HG03095 (cell line): ENCODE measurements at regions not wholly inside any gene's neighbourhood (a gene's known extent, or its start where the extent isn't known, plus 50 kb on each side); places are given as distances from the start of the nearest gene placed in this dataset.
A peak's percentile ranks its signal among the peaks of the same experiment; 100 is the strongest.
"Not testable (repeated sequence)": the region's sequence is repeated elsewhere in the genome, so short reads cannot be mapped to it uniquely, and the experiment has no call there.

Source experiments
- ATAC-seq: cut with Tn5 transposase; IDR thresholded peaks from one replicate; pipeline ENCODE4 v1.9.1; 2021; ENCODE audit warnings: moderate library complexity; ENCODE audit not compliant: unreplicated experiment

DNA sequence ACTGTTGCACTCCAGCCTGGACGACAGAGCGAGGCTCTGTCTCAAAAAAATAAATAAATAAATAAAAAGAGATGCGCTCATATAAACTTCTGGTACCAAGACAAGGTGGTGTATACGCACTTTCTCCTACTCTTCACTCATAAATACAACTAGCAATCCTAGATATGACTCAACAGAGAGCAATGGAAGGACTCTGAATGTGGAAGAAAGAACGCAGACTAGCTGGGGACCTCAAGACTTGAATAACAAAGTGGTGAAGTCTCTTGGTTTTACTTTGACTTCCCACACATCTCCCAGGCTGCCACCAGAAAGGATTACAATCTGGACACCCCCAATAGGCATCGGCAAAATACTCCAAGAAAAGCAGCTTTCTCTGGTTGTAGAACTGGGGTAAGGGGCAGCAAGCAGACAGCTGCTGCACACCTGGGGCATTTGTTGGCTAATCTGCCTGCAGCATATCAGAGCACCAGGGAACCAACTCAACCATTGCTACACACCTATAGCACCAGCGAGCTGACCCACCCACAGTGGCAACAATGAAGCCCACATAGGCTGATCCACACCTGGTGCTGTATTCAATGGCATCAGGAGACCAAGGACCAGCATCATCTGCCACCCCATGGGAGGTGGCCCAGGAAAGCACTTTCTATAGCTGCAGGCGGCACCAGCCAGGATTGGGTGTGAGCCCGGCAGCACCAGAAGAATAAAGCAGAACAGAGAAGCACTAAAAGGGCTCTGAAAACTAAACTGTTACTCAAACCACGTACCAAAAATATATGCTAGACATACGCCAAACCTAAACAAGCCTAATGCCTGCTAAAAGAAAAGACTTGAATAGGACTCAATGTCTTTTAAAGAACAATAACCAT is 1231.7 kb upstream of the TMEM132C start:
- no peak for ATAC-seq

- ATAC-seq: no peak
Observed at GRCh38 chr12:127038152-127038551, 1228.8 kb upstream of the TMEM132C start.

- no peak for ATAC-seq
Observed at GRCh38 chr12:127038761-127039160, 1228.2 kb upstream of the TMEM132C start.

- peak; percentile 94 for ATAC-seq
Observed at GRCh38 chr12:127041985-127042625, 1224.9 kb upstream of the TMEM132C start.

- ATAC-seq: no peak
Observed at GRCh38 chr12:127043731-127044130, 1223.2 kb upstream of the TMEM132C start.

DNA sequence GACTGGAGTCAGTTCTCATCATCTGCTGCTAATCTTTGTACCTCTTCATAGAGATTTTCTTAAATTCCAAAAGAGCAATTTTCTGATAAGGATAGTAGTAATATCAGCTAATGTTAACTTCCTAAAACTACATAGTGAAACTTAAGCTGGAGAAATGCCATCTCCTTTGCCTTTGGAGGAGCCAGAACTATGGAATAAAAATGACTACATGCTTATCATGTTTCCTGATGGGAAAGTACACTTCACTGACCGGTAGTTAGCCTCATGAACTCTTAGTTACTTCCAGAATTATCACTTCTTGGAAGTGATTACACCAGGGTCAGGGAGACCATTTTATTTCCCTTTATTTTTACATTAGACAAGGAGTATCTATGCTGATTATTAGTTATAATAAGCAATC is 1222.1 kb upstream of the TMEM132C start:
- no peak for ATAC-seq

DNA sequence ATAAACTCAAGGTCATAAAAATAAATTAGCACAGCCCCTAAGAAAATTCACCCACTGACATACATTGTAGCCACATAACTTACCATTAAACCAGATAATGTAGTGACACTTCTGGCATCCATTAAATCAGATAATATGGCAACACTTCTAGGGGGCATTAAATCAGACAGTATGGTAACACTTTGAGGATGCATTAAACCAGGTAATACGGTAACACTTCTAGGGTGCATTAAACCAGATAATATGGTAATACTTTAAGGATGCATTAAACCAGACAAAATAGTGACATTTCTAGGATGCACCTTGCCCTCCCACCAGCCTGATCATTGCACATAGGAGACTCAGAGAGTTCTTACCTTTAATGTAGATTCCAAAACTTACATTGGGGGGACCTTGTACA is 1220.5 kb upstream of the TMEM132C start:
- ATAC-seq: no peak

- ATAC-seq: no peak
Observed at GRCh38 chr12:127048057-127048456, 1218.9 kb upstream of the TMEM132C start.

DNA sequence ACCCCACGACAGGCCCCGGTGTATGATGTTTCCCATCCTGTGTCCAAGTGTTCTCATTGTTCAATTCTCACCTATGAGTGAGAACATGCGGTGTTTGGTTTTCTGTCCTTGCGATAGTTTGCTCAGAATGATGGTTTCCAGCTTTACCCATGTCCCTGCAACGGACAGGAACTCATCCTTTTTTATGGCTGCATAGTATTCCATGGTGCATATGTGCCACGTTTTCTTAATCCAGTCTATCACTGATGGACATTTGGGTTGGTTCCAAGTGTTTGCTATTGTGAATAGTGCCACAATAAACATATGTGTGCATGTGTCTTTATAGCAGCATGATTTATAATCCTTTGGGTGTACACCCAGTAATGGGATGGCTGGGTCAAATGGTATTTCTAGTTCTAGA is 1218.4 kb upstream of the TMEM132C start:
- not testable (repeated sequence) for ATAC-seq

GRCh38 chr12:127051139-127051538 is 1215.8 kb upstream of the TMEM132C start:
- ATAC-seq: no peak

DNA sequence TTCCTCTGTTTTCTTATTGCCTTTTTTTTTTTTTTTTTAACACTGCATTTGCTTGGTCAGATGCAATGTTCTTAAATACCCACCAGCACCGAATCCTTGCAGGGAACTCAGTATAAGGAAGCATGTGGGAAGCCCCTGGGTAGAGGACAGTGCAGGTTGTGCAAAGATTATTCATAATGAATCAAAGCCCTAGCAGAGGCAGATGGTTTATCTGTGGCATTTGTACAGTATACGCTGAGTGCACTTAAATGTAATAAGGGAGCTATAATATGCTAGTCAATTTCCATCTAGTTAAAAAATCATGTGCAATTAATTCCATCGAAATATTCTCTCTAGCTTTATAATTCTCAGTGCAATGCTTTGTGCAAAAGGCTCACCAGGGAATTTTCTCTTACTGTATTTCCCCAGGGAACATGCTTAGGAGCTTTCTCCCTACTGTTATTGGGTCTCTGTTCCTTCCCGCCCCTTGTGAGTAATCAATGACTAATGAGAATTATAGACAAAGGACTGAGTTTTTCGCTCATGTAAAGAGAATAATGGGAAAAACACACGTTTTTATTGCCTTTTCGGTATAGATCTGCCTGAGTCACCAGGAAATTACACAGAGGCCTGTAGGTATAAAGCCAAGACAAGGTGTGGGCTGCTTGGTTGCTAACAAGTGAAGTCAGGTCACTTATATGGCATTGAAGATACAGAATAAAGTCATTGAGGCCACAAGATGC is 1214.3 kb upstream of the TMEM132C start:
- no peak for ATAC-seq

- ATAC-seq: no peak
Observed at GRCh38 chr12:127054531-127054930, 1212.4 kb upstream of the TMEM132C start.

DNA sequence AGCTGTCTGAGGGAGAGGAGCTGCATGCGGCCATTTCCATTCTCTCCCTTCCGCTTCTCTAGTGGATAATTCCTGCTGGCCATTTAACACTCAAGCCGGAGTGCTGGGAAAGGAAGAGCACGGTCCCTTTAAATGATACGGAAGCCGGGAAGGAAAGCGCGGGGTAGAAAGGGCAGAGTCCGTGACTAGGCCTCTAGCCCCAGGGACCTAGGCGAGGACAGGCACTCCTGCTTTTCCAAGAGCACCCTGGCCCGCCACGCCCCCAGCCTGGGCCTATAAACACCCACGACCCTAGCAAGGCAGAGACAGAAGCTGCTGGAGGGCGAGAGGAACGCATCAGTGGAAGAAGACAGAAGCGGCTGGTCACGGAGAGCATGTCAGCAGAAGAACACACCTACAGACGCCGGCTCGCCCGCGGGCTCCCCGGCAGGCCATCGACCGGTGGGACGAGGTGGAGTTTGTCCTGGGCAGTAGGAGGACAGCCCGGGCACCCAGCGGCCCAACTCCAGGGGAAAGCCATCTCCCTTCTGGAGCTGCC is 1206.6 kb upstream of the TMEM132C start:
- no peak for ATAC-seq

DNA sequence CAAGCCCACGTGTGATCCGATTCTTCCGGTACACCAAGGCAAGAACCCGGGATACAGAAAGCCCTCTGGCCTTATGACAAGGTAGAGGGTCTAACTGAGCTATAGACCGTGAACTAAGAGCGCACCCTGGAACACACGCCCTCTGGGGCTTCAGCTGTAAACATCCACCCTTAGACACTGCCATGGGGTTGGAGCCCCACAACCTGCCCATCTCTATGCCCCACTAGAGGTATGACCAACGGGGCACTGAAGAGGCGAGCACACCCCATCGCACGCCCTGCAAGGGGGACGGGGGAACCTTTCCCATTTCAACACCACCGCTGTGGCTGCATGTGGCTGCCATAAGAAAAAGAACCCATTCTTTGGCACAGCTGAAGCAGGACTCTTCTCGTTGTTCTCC is 1206.0 kb upstream of the TMEM132C start:
- no peak for ATAC-seq

GRCh38 chr12:127063339-127064072 is 1203.5 kb upstream of the TMEM132C start:
- no peak for ATAC-seq

- ATAC-seq: no peak
Observed at GRCh38 chr12:127064207-127064606, 1202.8 kb upstream of the TMEM132C start.

DNA sequence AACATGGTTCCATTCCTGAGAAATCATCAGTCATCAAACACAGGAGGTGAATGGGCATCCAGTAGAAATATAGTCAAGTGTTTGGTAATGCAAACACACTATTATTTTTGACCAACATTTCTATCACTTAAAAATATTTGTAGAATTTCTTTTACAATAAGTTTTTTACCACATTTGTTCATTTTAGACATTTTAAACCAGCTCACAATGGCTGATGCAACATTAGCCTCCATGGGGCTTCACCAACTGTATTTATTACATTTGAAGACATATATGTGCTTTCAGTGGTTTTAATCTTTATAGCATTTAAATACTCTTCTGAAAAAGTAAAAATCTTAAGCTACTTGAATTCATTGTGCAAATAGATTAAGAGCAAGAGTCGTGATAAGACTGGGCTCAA is 1201.4 kb upstream of the TMEM132C start:
- no peak for ATAC-seq

GRCh38 chr12:127070515-127071157 is 1196.3 kb upstream of the TMEM132C start:
- ATAC-seq: no peak

DNA sequence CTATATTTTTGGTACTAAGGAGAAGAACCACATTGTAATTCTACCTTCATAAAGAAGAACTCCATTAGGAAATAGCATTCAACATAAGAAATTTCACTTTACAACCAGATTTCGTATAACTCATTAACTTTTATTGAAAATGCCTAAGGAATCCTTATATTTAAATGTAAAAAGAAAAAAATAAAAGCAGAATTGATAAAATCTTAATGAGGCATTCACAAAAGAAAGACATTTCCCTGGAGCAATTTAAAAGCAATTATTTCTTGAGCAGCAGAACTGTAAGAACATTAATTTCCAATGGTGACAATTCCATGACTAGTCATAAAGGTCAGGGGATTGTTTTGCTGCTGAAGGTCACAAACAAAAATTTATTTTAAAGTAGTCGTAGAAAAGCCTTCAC is 1192.8 kb upstream of the TMEM132C start:
- no peak for ATAC-seq

GRCh38 chr12:127075981-127076380 is 1191.0 kb upstream of the TMEM132C start:
- no peak for ATAC-seq
